ENCODE measurements at regions not wholly inside any gene's neighbourhood (a gene's known extent, or its start where the extent isn't known, plus 50 kb on each side); places are given as distances from the start of the nearest gene placed in this dataset.
A peak's percentile ranks its signal among the peaks of the same experiment; 100 is the strongest.

DNA sequence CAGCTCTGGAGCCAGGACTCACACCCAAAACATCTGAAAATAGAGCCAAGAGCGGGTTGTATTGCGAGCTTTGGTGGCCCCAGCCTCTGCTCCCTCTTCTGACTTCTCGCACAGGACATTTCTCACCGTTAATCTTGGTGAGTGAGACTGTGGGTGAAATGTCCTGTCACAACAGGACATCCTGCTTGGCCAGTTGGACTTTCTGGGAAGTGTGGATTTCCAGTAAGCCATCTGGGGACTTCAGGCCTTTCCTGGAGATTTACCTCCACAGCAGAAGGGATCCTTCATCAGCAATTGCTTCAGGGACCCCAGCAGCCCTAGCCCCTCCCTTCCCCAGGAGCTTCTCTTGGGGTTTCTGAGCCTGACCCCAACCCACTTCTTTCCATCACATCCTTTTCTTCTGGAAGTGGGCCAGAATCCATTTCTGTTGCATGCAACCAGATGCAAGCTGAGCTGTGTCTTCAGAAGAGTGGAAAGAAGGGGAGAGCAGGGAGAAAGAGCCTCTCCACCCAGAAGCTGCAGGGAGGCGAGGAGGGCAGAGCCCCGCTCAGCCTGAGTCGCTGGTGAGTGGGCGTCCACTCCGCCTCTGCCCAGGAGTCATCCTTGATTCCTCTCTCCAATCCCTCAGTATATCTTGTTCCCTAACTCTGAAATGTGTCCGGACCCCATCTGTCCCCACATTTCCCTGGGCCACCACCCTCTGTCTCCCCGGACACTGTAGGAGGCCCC, 50.3 kb upstream of the GADD45G start:
- no peak for DNase-seq

DNA sequence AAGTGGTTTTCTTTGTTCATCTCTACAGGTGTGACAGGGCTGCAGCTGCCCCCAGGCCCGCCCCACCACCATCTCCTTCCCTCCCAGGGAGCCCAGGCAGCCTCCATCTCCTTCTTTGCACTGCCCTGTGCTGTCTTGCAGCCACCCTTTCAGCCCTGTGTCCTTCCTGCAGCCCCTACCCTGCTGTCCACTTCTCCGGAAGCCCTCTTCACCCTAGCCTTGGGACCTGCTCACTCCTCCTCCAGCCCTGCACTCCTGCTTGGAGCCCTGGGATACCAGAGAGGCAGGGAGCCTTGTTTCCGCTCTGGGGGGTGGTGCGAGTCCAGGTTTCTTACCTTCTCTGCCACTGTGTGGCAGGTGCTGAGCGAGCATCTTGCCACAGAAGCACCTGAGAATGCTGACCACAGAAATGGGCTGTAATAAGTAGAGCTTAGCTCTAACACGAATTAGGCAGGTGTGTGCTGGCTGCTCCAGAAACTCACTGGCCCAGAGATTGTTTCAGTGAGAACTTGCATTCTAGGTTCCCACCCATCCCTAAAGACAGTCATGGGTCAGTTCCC, 51.3 kb upstream of the GADD45G start:
- no peak for DNase-seq

DNA sequence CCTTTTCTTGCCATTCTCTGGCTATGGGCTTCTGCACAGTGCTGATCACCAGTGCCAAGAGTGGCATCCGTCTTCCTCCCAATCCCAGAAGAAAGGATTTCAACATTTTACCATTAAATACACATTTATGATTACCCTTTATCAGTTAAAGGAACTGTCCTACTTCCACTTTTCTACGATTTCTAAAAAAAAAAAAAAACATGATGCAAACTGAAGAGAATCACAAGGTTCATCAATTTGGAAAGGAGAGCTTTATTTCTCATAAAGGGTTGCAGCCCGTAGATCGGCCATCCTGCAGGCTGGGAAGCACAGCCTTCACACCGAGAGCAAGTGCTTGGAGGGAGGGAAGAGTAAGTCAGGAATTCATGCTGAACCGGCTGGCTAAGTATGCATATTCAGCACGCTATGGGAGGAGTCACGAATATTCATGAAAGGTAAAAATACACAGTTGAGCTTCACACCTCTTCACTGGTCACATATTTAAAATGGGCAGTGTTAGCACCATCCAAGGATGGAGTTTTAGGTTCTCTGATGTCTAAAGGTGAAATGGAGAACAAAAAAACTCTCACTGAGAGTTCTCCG, 52.5 kb upstream of the SEMA4D start:
- no peak for DNase-seq

DNA sequence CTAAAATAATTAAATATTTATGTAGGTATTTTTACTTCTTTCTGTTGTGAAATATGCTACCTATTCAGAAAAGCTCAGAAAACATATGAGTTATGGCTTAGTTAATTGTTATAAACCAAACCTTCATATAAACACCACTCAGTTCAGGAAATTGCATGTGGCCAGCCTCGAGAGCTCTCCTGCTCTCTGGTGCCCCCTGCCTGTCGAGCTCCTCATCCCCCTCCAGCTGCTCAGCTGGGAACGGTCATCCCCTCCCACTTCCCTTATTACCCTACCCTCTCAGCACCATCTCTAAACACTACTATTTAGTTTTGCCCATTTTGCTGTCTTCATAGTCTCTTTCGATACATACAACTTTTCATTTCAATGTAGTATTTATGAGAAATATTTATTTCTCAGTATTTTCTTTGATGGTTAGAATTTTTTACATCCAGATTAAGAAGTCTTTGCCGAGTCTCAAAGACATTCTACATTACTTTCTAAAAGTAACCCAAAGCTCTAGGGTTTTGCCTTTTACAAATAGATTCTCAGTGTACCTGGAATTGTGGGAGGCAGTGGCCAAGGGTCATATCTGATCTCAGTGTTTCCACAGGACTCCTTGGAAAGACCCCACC, 51.2 kb upstream of the SEMA4D start:
- DNase-seq = peak; percentile 92

DNA sequence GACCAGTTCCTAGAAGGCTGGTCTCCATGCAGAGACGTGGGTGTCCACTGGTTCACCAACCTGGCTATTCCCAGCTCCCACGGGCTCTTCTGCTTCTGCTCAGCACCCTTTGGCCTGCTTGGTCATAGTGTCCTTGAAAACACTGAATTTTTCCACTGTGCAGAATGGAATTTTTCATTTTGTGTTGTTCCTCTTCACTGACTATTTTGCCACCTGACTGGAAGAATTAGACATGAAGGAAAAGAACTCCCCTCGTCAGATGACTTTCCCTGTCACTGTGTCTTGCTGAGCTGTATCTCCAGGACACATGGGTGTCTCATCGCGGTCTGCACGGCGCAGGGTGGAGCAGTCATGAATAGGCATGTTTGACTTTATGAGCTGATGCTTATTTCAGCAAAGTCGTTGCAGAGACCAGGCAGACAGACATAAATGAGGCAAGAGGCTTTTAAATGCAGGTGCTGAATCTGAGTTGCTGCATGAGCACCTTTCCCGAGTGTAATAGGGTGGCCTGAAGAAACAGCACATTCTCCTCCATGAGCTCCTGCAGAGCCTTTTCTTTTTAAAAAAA, 50.2 kb upstream of the SEMA4D start:
- peak; percentile 48 for DNase-seq
